Activated T-cell treated with anti-CD3 and anti-CD28 coated beads, Interleukin-2, amount 50 U/mL, for 72 hours (primary cell): ENCODE measurements at regions not wholly inside any gene's neighbourhood (a gene's known extent, or its start where the extent isn't known, plus 50 kb on each side); places are given as distances from the start of the nearest gene placed in this dataset.
A peak's percentile ranks its signal among the peaks of the same experiment; 100 is the strongest.

ENCODE experiments used
- ATAC-seq, 2 donors: fragments of 150-1000 bp; cut with Tn5 transposase; replicated peaks in 1 of 2; 2 replicates each; pipeline ENCODE4 v1.10.0; 2021; ENCODE audit warnings: moderate library complexity in 2 of 2, mild to moderate bottlenecking in 1 of 2
- DNase-seq, 2 donors: peaks; one replicate each; pipeline ENCODE4 v3.0.0; 2021 to 2022; ENCODE audit warnings: mixed read lengths in 1 of 2
- H3K27ac Mint-ChIP-seq: one replicate; pipeline ENCODE4 v1.8.0; 2022; ENCODE audit warnings: mild to moderate bottlenecking, moderate library complexity, mixed read lengths
- H3K27me3 Mint-ChIP-seq: one replicate; pipeline ENCODE4 v1.8.0; 2022; ENCODE audit warnings: low read depth, mixed read lengths
- H3K36me3 Mint-ChIP-seq, 2 donors: one replicate each; pipeline ENCODE4 v1.8.0; 2022; ENCODE audit warnings: mixed read lengths in 2 of 2, mild to moderate bottlenecking in 1 of 2; ENCODE audit not compliant: insufficient read depth in 2 of 2
- H3K4me1 Mint-ChIP-seq: one replicate; pipeline ENCODE4 v1.8.0; 2022; ENCODE audit warnings: low read depth, mixed read lengths
- H3K4me3 Mint-ChIP-seq, 2 donors: one replicate each; pipeline ENCODE4 v1.8.0; 2022; ENCODE audit warnings: mild to moderate bottlenecking in 2 of 2, mixed read lengths in 2 of 2, moderate library complexity in 2 of 2
- H3K9me3 Mint-ChIP-seq, 2 donors: one replicate each; pipeline ENCODE4 v1.8.0; 2022; ENCODE audit warnings: mixed read lengths in 2 of 2

- no peaks in the 10 kb centered on the region for H3K4me1 Mint-ChIP-seq
- H3K27me3 Mint-ChIP-seq = no peaks in the 10 kb centered on the region
- H3K27ac Mint-ChIP-seq = no peak overlapping the region
- DNase-seq = no peak
- ATAC-seq = no peak
- H3K9me3 Mint-ChIP-seq = no peaks in the 10 kb centered on the region
- H3K36me3 Mint-ChIP-seq = no peaks in the 10 kb centered on the region
- H3K4me3 Mint-ChIP-seq = no peak overlapping the region
These were observed 1476.9 kb downstream of the EFNB2 start for GRCh38 chr13:105058517-105058916.

- Mint-ChIP-seq H3K4me3 (no peak overlapping the region), H3K27me3 (no peaks in the 10 kb centered on the region), H3K9me3 (no peaks in the 10 kb centered on the region), H3K36me3 (no peaks in the 10 kb centered on the region), H3K27ac (no peak overlapping the region), H3K4me1 (peaks cover 8% of the 10 kb centered on the region)
- no peak for DNase-seq
- no peak for ATAC-seq
These were observed 1482.8 kb downstream of the EFNB2 start for GRCh38 chr13:105052711-105053110.

GRCh38 chr13:105050686-105051085 lies 1484.8 kb downstream of the EFNB2 start:
- no peaks in the 10 kb centered on the region for H3K27me3 Mint-ChIP-seq
- DNase-seq = no peak
- no peaks in the 10 kb centered on the region for H3K9me3 Mint-ChIP-seq
- peaks cover 8% of the 10 kb centered on the region for H3K4me1 Mint-ChIP-seq
- no peak overlapping the region for H3K27ac Mint-ChIP-seq
- no peaks in the 10 kb centered on the region for H3K36me3 Mint-ChIP-seq
- no peak for ATAC-seq
- H3K4me3 Mint-ChIP-seq = no peak overlapping the region

- H3K4me3 Mint-ChIP-seq = no peak overlapping the region
- peaks cover 8% of the 10 kb centered on the region for H3K4me1 Mint-ChIP-seq
- H3K27me3 Mint-ChIP-seq = no peaks in the 10 kb centered on the region
- DNase-seq = no peak
- H3K27ac Mint-ChIP-seq = no peak overlapping the region
- peak; percentile 64 to 72 for ATAC-seq
- H3K9me3 Mint-ChIP-seq = peaks cover under 1 to 1% of the 10 kb centered on the region in 2 donors
- peaks cover 1% of the 10 kb centered on the region in 2 donors for H3K36me3 Mint-ChIP-seq
These were observed 1486.8 kb downstream of the EFNB2 start for GRCh38 chr13:105048677-105049076.

- H3K4me1 Mint-ChIP-seq = peaks cover 8% of the 10 kb centered on the region
- no peak overlapping the region for H3K4me3 Mint-ChIP-seq
- H3K36me3 Mint-ChIP-seq = peaks cover 4 to 6% of the 10 kb centered on the region in 2 donors
- no peak overlapping the region for H3K27ac Mint-ChIP-seq
- ATAC-seq (no peak), DNase-seq (no peak)
- H3K9me3 Mint-ChIP-seq = peaks cover 6% of the 10 kb centered on the region in 2 donors
- H3K27me3 Mint-ChIP-seq = no peaks in the 10 kb centered on the region
These were observed 1487.7 kb downstream of the EFNB2 start for GRCh38 chr13:105047676-105048295.

- Mint-ChIP-seq H3K4me3 (no peak overlapping the region), H3K36me3 (no peaks in the 10 kb centered on the region), H3K27me3 (no peaks in the 10 kb centered on the region), H3K4me1 (no peaks in the 10 kb centered on the region), H3K27ac (no peak overlapping the region), H3K9me3 (no peaks in the 10 kb centered on the region)
- no peak for ATAC-seq
- no peak for DNase-seq
These were observed 1498.4 kb downstream of the EFNB2 start for GRCh38 chr13:105037110-105037509.

GRCh38 chr13:105035092-105035491 lies 1500.4 kb downstream of the EFNB2 start:
- H3K4me1 Mint-ChIP-seq = no peaks in the 10 kb centered on the region
- DNase-seq (no peak), ATAC-seq (no peak)
- no peaks in the 10 kb centered on the region for H3K36me3 Mint-ChIP-seq
- H3K27ac Mint-ChIP-seq = no peak overlapping the region
- no peak overlapping the region for H3K4me3 Mint-ChIP-seq
- H3K27me3 Mint-ChIP-seq = no peaks in the 10 kb centered on the region
- no peaks in the 10 kb centered on the region for H3K9me3 Mint-ChIP-seq

- Mint-ChIP-seq H3K27me3 (no peaks in the 10 kb centered on the region), H3K4me3 (no peak overlapping the region)
- no peak for ATAC-seq
These were observed 1501.5 kb downstream of the EFNB2 start for GRCh38 chr13:105033999-105034398.

GRCh38 chr13:105031306-105031705 lies 1504.2 kb downstream of the EFNB2 start:
- Mint-ChIP-seq H3K36me3 (no peaks in the 10 kb centered on the region), H3K4me1 (no peaks in the 10 kb centered on the region), H3K27me3 (no peaks in the 10 kb centered on the region), H3K27ac (no peak overlapping the region), H3K4me3 (no peak overlapping the region), H3K9me3 (no peaks in the 10 kb centered on the region)
- ATAC-seq = no peak
- no peak for DNase-seq

More at GRCh38 chr13:105033999-105034398, 1501.5 kb downstream of the EFNB2 start:
- Mint-ChIP-seq H3K36me3 (no peaks in the 10 kb centered on the region), H3K27ac (no peak overlapping the region), H3K9me3 (no peaks in the 10 kb centered on the region), H3K4me1 (no peaks in the 10 kb centered on the region)
- DNase-seq = no peak

- no peaks in the 10 kb centered on the region for H3K36me3 Mint-ChIP-seq
These were observed 1504.6 kb downstream of the EFNB2 start for GRCh38 chr13:105030851-105031250.

GRCh38 chr13:105019073-105019472 lies 1516.4 kb downstream of the EFNB2 start:
- Mint-ChIP-seq H3K36me3 (no peaks in the 10 kb centered on the region), H3K4me1 (no peaks in the 10 kb centered on the region), H3K27ac (no peak overlapping the region), H3K9me3 (no peaks in the 10 kb centered on the region), H3K27me3 (no peaks in the 10 kb centered on the region), H3K4me3 (no peak overlapping the region)
- no peak for ATAC-seq
- DNase-seq = no peak

More at GRCh38 chr13:105030851-105031250, 1504.6 kb downstream of the EFNB2 start:
- ATAC-seq (no peak), DNase-seq (no peak)
- Mint-ChIP-seq H3K4me1 (no peaks in the 10 kb centered on the region), H3K4me3 (no peak overlapping the region), H3K9me3 (no peaks in the 10 kb centered on the region), H3K27ac (no peak overlapping the region), H3K27me3 (no peaks in the 10 kb centered on the region)

- Mint-ChIP-seq H3K27ac (no peak overlapping the region), H3K9me3 (no peaks in the 10 kb centered on the region), H3K4me3 (no peak overlapping the region), H3K4me1 (no peaks in the 10 kb centered on the region), H3K36me3 (no peaks in the 10 kb centered on the region), H3K27me3 (no peaks in the 10 kb centered on the region)
- no peak for DNase-seq
- ATAC-seq = no peak
These were observed 1519.2 kb downstream of the EFNB2 start for GRCh38 chr13:105016266-105016665.

- Mint-ChIP-seq H3K27me3 (no peaks in the 10 kb centered on the region), H3K4me3 (no peak overlapping the region), H3K36me3 (no peaks in the 10 kb centered on the region), H3K9me3 (no peaks in the 10 kb centered on the region), H3K4me1 (no peaks in the 10 kb centered on the region), H3K27ac (no peak overlapping the region)
- no peak for DNase-seq
- no peak for ATAC-seq
These were observed 1526.9 kb downstream of the EFNB2 start for GRCh38 chr13:105008604-105009003.

GRCh38 chr13:105007166-105007808 lies 1528.2 kb downstream of the EFNB2 start:
- H3K27me3 Mint-ChIP-seq = no peaks in the 10 kb centered on the region
- H3K36me3 Mint-ChIP-seq = no peaks in the 10 kb centered on the region
- H3K4me3 Mint-ChIP-seq = no peak overlapping the region
- no peak for ATAC-seq
- no peaks in the 10 kb centered on the region for H3K4me1 Mint-ChIP-seq
- no peaks in the 10 kb centered on the region for H3K9me3 Mint-ChIP-seq
- DNase-seq = no peak
- no peak overlapping the region for H3K27ac Mint-ChIP-seq
